Small intestine (tissue), 7 donors: ENCODE measurements at regions not wholly inside any gene's neighbourhood (a gene's known extent, or its start where the extent isn't known, plus 50 kb on each side); places are given as distances from the start of the nearest gene placed in this dataset.

Source experiments
- DNase-seq, 2 donors: peaks; one replicate each; pipeline versions ENCODE4 v3.0.0 to v3.0.0-alpha.2; 2013
- FAIRE-seq: peaks from 2 replicates; lab custom pipeline; 2012; peaks lifted over from hg19 to GRCh38; lab: Jason Lieb, UNC
- H3K27ac ChIP-seq, 3 donors: one replicate each; pipeline ENCODE4 v1.5.1; 2013; ENCODE audit warnings: low read length in 2 of 3, mild to moderate bottlenecking in 2 of 3, control low read depth in 1 of 3, inconsistent platforms in 1 of 3, low read depth in 1 of 3, moderate library complexity in 1 of 3
- H3K27me3 ChIP-seq, 3 donors: one replicate each; pipeline ENCODE4 v1.6.1; 2013; ENCODE audit warnings: low read length in 3 of 3, inconsistent platforms in 1 of 3; ENCODE audit not compliant: control insufficient read depth in 3 of 3, insufficient read depth in 3 of 3
- H3K36me3 ChIP-seq, 3 donors: one replicate each; pipeline ENCODE4 v1.6.1; 2013; ENCODE audit warnings: low read length in 3 of 3, inconsistent platforms in 1 of 3, low read depth in 1 of 3, mild to moderate bottlenecking in 1 of 3, moderate library complexity in 1 of 3; ENCODE audit not compliant: control insufficient read depth in 3 of 3, insufficient read depth in 2 of 3
- H3K4me1 ChIP-seq, 3 donors: one replicate each; pipeline ENCODE4 v1.6.1; 2013; ENCODE audit warnings: low read length in 2 of 3, inconsistent platforms in 1 of 3, low read depth in 1 of 3, mild to moderate bottlenecking in 1 of 3, moderate library complexity in 1 of 3; ENCODE audit not compliant: control insufficient read depth in 3 of 3, insufficient read depth in 2 of 3
- H3K4me3 ChIP-seq, 3 donors: one replicate each; pipeline ENCODE4 v1.5.1; 2013; ENCODE audit warnings: low read length in 3 of 3, control low read depth in 1 of 3, inconsistent platforms in 1 of 3, low read depth in 1 of 3, mild to moderate bottlenecking in 1 of 3, moderate library complexity in 1 of 3
- H3K9me3 ChIP-seq, 2 donors: one replicate each; pipeline ENCODE4 v1.6.1; 2013; ENCODE audit warnings: low read depth in 1 of 2, low read length in 1 of 2; ENCODE audit not compliant: control insufficient read depth in 2 of 2, insufficient read depth in 1 of 2
- WGBS, 3 donors: extraction: QIAGEN DNeasy Blood & Tissue Kit; methylation state at CpG; one replicate each; pipeline ENCODE4 v1.1.7; 2013; 5-methylcytosine and 5-hydroxymethylcytosine counted together
- donor health status: healthy with polysubstance abuse.
- donor health status: control.
- donor health status: control.
- donor health status: Bipolar disorder and iron deficiency.
- donor health status: healthy.

DNA sequence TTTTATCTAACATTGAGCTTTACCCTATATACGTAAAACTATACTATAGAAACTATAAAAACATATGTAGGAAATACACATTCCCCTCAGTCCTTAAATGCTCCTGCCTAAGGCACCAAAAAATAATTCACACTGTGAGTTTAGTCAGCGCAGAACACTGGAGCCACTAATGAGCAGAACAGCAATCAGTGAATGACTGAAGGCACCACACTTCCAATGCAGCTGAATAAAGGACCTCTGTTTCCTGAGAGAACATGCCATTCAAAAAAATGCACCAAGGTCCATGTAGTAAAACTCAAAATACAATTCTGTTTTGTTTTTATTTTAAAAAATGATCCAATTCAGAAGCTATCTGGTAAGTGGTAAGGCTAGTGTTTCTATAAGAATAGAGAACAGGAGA is 1280.6 kb upstream of the NRXN1 start:
- Histone ChIP-seq H3K27me3 (no peaks in the 10 kb centered on the region), H3K36me3 (no peaks in the 10 kb centered on the region), H3K27ac (no peak overlapping the region), H3K9me3 (no peaks in the 10 kb centered on the region), H3K4me1 (no peaks in the 10 kb centered on the region), H3K4me3 (no peak overlapping the region)
- DNase-seq (no peak), FAIRE-seq (no peak)
- 87 to 93% (median 89%) methylated on average over 2 of the region's 2 CpGs for WGBS, 3 donors

DNA sequence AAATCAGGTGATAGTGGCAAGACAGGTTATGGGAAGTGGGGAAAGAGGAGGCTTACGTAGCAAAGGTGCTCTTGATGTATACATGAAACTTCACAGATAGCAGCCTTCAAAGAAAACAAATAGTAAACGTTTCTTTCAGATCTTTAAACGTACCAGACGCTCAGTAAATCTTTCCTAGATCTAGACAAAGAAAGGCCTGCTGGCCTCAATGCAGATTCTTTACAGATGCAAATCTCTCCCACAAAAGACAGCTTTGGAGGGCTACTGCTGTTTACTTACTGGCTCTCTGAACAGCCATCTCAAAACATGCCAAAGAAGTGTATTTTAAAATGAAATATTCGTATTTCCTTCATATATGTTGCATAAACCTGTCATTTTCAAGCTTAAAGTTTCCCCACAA is 1279.9 kb upstream of the NRXN1 start:
- no peak for DNase-seq
- Histone ChIP-seq H3K4me3 (no peak overlapping the region), H3K9me3 (no peaks in the 10 kb centered on the region), H3K4me1 (no peaks in the 10 kb centered on the region), H3K36me3 (no peaks in the 10 kb centered on the region), H3K27me3 (no peaks in the 10 kb centered on the region), H3K27ac (no peak overlapping the region)
- no peak for FAIRE-seq
- WGBS, 3 donors, result 45 to 53% (median 48%) methylated on average over 5 of the region's 5 CpGs

DNA sequence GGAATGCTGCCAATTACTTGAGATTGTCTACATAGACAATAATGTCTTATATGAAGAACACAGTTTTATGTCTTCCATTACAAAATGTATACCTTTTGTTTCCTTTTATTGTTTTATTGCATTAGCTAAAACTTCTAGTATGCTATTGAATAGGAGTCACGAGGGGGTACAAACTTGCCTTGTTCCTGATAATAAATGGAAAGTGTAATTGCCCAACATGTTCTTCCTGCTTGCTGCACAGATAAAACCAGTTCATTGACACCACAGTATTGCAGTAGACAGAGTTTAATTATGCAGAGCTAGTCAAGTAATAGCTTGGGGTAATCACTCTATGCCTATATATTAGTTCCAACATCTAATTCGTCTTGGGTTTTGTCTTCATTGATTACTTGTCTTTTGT is 1276.2 kb upstream of the NRXN1 start:
- no peaks in the 10 kb centered on the region for H3K4me1 ChIP-seq
- WGBS, 3 donors, result 11 to 34% (median 28%) methylated on average over 2 of the region's 2 CpGs
- DNase-seq (peak in 1 of 2 donors; percentile 80), FAIRE-seq (no peak)
- H3K27ac ChIP-seq, result no peak overlapping the region
- no peaks in the 10 kb centered on the region for H3K36me3 ChIP-seq
- H3K27me3 ChIP-seq, result no peaks in the 10 kb centered on the region
- peaks cover 0 to 8% of the 10 kb centered on the region in 2 donors for H3K9me3 ChIP-seq
- no peak overlapping the region for H3K4me3 ChIP-seq

DNA sequence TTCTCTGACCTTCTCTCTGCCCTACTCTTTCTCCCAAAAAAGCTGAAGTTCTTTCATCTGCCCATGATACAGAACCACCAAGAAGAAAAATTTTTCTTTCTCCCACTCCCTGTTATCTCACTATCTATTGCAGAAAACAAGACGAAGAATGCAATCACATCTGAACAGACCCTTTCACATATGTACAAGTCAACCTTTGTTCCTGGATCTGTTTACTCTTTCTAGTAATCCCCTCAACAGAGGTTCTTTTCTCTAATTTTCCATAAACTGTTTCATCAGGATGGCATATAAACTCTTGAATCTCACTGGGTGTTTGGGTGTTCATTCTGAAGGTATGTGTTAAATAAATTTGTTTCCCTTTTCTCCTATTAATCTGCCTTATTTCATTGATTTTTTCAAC is 1262.7 kb upstream of the NRXN1 start:
- no peaks in the 10 kb centered on the region for H3K4me1 ChIP-seq

DNA sequence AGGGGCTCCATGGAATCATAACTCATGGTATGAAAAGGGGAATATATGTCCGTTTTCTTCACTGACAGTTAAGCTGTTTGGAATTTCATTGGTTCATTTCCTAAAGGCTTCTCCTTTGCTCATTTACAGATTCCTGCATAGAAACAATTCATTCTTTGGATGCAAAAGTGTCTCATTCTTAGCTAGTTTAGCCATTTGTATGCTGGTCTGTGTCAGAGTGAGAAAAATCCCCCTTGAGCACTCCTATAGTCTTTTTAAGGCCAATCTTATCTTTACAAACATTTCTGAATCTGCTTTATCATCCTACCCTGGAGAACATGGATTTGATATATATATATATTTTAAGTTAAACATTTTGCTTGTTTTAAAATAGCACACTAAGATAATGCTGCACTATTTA is 1260.9 kb upstream of the NRXN1 start:
- no peaks in the 10 kb centered on the region for H3K4me1 ChIP-seq
- DNase-seq, result no peak
- 72 to 73% (median 73%) methylated on average over 1 of the region's 1 CpG for WGBS, 3 donors
- H3K4me3 ChIP-seq, result no peak overlapping the region
- no peak for FAIRE-seq
- H3K27ac ChIP-seq, result no peak overlapping the region
- H3K36me3 ChIP-seq, result no peaks in the 10 kb centered on the region
- no peaks in the 10 kb centered on the region for H3K9me3 ChIP-seq
- H3K27me3 ChIP-seq, result no peaks in the 10 kb centered on the region

More for the DNA sequence above, 1262.7 kb upstream of the NRXN1 start:
- no peak overlapping the region for H3K4me3 ChIP-seq
- H3K36me3 ChIP-seq, result no peaks in the 10 kb centered on the region
- no peaks in the 10 kb centered on the region for H3K27me3 ChIP-seq
- WGBS, 3 donors, result 40 to 57% (median 48%) methylated on average over 1 of the region's 1 CpG
- DNase-seq (no peak), FAIRE-seq (no peak)
- no peak overlapping the region for H3K27ac ChIP-seq
- H3K9me3 ChIP-seq, result peaks cover 0 to 5% of the 10 kb centered on the region in 2 donors

DNA sequence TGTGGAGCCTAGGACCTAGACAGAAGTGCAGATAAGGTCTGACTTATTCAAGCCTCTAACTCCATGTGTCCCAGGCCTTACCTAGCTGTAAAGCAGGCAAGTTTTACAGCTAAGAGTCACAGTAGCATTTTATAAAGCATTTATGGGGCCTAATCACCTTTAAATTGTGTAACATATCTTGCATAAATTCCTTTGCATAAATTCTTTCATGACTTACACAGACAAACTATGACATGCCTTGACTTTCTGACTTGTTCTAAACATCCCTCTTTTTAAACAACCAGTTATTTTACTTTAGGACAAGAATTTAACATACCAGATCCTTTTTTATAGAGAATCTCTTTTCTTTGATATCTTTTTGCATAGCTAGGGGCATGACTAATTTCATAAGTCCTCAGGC is 1257.8 kb upstream of the NRXN1 start:
- peaks cover 0 to 9% (median 0%) of the 10 kb centered on the region in 3 donors for H3K4me1 ChIP-seq
- no peaks in the 10 kb centered on the region for H3K9me3 ChIP-seq
- no peaks in the 10 kb centered on the region for H3K36me3 ChIP-seq
- no peaks in the 10 kb centered on the region for H3K27me3 ChIP-seq
- H3K4me3 ChIP-seq, result no peak overlapping the region
- no peak for FAIRE-seq
- no peak overlapping the region for H3K27ac ChIP-seq
- DNase-seq, result peak in 1 of 2 donors; percentile 41

DNA sequence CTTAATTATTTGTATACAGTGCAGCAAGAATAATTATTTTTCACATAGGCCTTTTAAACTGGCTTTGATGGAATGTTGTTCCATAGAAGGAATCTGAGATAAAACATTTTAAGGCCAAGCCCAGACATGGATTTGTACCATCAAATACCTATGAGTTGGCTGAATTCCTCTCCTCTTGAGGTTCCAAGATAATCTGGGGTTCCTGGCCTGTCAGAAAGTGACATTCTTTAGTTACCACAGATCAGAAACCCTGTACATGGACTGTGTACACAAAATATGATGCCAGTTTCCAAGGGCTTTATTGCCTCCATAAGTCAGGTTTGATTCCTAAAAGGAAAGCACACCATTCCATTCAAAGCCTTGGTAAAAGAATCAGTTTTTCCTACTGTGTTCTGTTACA is 1256.7 kb upstream of the NRXN1 start:
- no peak overlapping the region for H3K27ac ChIP-seq
- H3K4me3 ChIP-seq, result no peak overlapping the region
- H3K9me3 ChIP-seq, result no peaks in the 10 kb centered on the region
- no peaks in the 10 kb centered on the region for H3K36me3 ChIP-seq
- DNase-seq, result no peak
- FAIRE-seq, result no peak
- no peaks in the 10 kb centered on the region for H3K27me3 ChIP-seq
- peaks cover 0 to 9% (median 0%) of the 10 kb centered on the region in 3 donors for H3K4me1 ChIP-seq

DNA sequence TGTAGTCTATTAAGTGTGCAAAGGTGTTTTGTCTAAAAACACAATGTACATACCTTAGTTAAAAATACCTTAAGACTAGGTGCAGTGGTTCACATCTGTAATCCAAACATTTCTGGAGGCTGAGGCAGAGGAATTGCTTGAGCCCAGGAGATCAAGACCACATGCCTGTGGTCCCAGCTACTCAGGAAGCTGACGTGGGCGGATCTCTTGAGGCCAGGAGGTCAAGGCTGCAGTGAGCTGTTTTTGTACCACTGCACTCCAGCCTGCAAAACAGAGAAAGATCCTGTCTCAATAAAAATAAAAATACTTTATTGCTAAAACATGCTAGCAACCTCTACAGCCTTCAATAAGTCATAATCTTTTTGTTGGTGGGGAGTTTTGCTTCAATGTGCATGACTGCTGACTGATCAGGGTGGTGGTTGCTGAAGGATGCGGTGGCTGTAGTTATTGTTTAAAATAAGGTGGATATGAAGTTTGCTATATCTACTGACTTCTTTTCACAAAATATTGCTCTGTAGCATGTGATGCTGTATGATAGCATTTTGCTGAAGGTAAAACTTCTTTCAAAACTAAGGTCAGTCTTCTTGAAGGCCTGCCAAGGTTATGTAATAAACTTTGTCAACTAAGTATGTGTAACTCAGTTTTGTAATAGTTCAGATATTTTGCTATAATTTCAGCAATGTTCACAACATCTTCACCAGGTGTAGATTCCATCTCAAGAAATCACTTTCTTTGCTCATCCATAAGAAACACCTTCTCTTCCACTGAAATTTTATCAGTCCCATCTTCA is 1238.0 kb upstream of the NRXN1 start:
- peaks cover 0 to 8% of the 10 kb centered on the region in 2 donors for H3K9me3 ChIP-seq
- FAIRE-seq, result no peak
- no peaks in the 10 kb centered on the region for H3K4me1 ChIP-seq
- 84 to 91% (median 85%) methylated on average over 3 of the region's 3 CpGs for WGBS, 3 donors
- H3K36me3 ChIP-seq, result no peaks in the 10 kb centered on the region
- no peak for DNase-seq
- no peaks in the 10 kb centered on the region for H3K27me3 ChIP-seq
- no peak overlapping the region for H3K4me3 ChIP-seq
- H3K27ac ChIP-seq, result no peak overlapping the region

DNA sequence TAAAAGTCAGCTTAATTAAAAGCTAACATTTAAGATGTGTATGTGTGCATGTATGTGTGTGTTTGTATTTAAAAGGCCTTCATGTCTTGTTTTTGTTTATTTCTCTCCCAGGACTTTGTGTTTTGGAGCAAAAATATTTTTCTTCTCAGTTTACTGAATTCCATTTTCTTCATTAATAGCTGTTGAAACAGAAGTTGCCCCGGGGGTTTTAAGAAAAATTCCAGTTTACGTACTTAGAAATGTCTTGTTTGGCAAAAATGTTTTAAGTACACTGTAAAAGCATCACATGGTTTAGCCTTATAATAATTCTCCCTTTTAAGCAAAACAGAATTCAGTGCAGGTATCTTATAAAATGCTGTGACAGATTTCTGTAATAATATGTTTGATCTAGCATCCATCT is 1233.0 kb upstream of the NRXN1 start:
- no peak overlapping the region for H3K27ac ChIP-seq
- H3K9me3 ChIP-seq, result peaks cover 0 to 4% of the 10 kb centered on the region in 2 donors
- no peaks in the 10 kb centered on the region for H3K27me3 ChIP-seq
- WGBS, 3 donors, result 73 to 80% (median 77%) methylated on average over 2 of the region's 2 CpGs
- FAIRE-seq (no peak), DNase-seq (no peak)
- H3K4me3 ChIP-seq, result no peak overlapping the region
- H3K36me3 ChIP-seq, result no peaks in the 10 kb centered on the region
- H3K4me1 ChIP-seq, result no peaks in the 10 kb centered on the region
